HUES64 (cell line): ENCODE measurements at regions not wholly inside any gene's neighbourhood (a gene's known extent, or its start where the extent isn't known, plus 50 kb on each side); places are given as distances from the start of the nearest gene placed in this dataset.

Experiments used
- H3K27ac ChIP-seq: 2 replicates; pipeline ENCODE4 v1.7.0; 2013; ENCODE audit warnings: low read depth, low read length, inconsistent platforms
- H3K27me3 ChIP-seq: 2 replicates; pipeline ENCODE4 v1.6.1; 2013; ENCODE audit warnings: mild to moderate bottlenecking, low read length; ENCODE audit not compliant: insufficient read depth
- H3K36me3 ChIP-seq: 2 replicates; pipeline ENCODE4 v1.6.1; 2013; ENCODE audit warnings: mild to moderate bottlenecking, low read length; ENCODE audit not compliant: insufficient read depth
- H3K4me1 ChIP-seq: 2 replicates; pipeline ENCODE4 v1.6.1; 2013; ENCODE audit warnings: mild to moderate bottlenecking, low read length, moderate library complexity; ENCODE audit not compliant: insufficient read depth
- H3K4me3 ChIP-seq: 2 replicates; pipeline ENCODE4 v1.5.1; 2013; ENCODE audit warnings: mild to moderate bottlenecking, low read length, moderate library complexity
- H3K9ac ChIP-seq: 2 replicates; pipeline ENCODE4 v1.6.1; 2013; ENCODE audit warnings: mild to moderate bottlenecking, low read depth, low read length
- H3K9me3 ChIP-seq: 2 replicates; pipeline ENCODE4 v1.6.1; 2013; ENCODE audit warnings: low read depth, low read length; ENCODE audit not compliant: insufficient read depth
- WGBS: fragments of 150-250, 120-280 bp; methylation state at CpG from one replicate; pipeline ENCODE4 v1.1.7; 2013; ENCODE audit warnings: missing lambda C conversion rate; 5-methylcytosine and 5-hydroxymethylcytosine counted together

DNA sequence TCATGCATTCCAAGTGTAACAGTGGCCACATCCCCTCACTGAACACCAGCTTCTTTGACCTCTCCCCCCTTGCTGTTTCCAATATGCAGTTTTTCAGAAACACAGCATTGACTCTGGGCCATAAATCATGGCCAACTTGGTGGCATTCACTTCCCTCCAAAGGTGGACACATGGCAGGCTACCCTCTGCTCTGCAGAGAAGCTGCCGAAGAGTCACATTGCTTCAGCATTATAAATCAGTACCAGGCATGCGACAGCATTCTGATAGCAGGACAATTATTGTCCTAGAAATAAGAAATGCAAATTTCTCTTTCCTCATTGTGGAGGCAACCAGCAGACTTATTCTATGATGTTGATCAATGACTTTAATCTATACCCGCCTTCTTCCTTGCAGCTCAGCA, 475.4 kb upstream of the GHITM start:
- Histone ChIP-seq H3K27me3 (no peaks in the 10 kb centered on the region), H3K36me3 (no peaks in the 10 kb centered on the region), H3K9me3 (no peaks in the 10 kb centered on the region), H3K4me1 (no peaks in the 10 kb centered on the region), H3K27ac (no peak overlapping the region), H3K9ac (no peak overlapping the region), H3K4me3 (no peak overlapping the region)
- WGBS, result 98% methylated on average over 3 of the region's 3 CpGs

DNA sequence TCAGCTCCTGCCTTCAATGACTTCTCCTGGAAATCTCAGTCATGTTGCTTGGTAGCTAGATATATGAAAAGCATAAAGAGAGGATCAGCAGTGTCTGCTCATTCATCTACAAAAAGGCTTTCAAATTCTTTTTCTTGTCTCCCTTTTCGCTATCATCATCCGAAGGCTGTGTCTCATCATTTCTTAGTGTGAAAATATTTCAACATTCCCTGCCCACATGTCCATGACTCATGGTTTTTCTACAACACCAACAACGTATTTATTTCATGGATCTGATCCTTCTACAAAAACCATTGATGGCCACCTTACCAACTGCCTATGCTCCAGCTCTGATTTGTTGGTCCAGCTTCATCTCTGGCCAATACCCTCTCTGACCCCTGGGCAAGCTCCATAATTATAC, 472.5 kb upstream of the GHITM start:
- H3K4me3 ChIP-seq, result no peak overlapping the region
- no peaks in the 10 kb centered on the region for H3K9me3 ChIP-seq
- no peaks in the 10 kb centered on the region for H3K4me1 ChIP-seq
- no peaks in the 10 kb centered on the region for H3K27me3 ChIP-seq
- WGBS, result 97% methylated on average over 3 of the region's 3 CpGs
- no peak overlapping the region for H3K27ac ChIP-seq
- no peaks in the 10 kb centered on the region for H3K36me3 ChIP-seq
- H3K9ac ChIP-seq, result no peak overlapping the region

DNA sequence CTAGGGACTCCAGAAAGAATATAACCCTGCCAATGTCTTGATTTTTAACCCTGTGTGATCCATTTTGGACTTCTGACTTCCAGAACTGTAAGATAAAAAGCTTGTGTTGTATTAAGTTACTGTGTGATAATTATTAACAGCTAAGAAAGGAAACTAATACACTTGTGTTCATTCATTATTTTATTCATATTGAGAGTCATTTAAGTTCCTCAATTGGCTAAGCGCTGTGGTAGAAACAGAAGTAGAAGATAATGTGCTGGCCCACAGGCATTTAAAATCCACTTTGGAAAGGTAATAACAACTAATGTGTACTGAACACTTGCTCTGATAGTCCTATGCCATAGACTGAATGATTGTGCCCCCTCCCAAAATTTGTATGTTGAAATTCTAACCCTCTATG, 471.7 kb upstream of the GHITM start:
- Histone ChIP-seq H3K4me3 (no peak overlapping the region), H3K9ac (no peak overlapping the region), H3K36me3 (no peaks in the 10 kb centered on the region), H3K4me1 (no peaks in the 10 kb centered on the region), H3K27me3 (no peaks in the 10 kb centered on the region), H3K9me3 (no peaks in the 10 kb centered on the region), H3K27ac (no peak overlapping the region)
- 100% methylated on average over 1 of the region's 1 CpG for WGBS

DNA sequence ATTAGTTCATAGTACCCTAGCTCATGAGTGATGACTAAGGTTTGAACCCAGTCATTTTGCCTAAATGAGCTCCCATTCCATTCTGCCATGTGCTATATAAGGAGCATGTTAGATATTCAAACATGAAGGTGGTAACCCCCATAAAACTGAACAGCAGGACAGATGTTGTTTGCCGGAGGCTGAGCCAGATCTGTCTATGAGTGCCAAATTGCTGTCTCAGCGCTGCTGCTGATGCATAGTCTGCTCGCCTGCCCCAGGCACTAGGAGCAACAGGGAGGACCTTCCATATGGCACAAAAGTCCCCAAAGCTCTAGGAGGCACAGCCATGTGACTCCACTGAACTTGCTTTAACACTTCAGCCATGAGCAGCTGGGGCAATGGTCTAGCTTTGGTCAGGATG, 466.0 kb upstream of the GHITM start:
- no peaks in the 10 kb centered on the region for H3K4me1 ChIP-seq
- no peaks in the 10 kb centered on the region for H3K9me3 ChIP-seq
- H3K9ac ChIP-seq, result no peak overlapping the region
- no peak overlapping the region for H3K4me3 ChIP-seq
- no peaks in the 10 kb centered on the region for H3K36me3 ChIP-seq
- H3K27me3 ChIP-seq, result no peaks in the 10 kb centered on the region
- WGBS, result 93% methylated on average over 3 of the region's 3 CpGs
- no peak overlapping the region for H3K27ac ChIP-seq

DNA sequence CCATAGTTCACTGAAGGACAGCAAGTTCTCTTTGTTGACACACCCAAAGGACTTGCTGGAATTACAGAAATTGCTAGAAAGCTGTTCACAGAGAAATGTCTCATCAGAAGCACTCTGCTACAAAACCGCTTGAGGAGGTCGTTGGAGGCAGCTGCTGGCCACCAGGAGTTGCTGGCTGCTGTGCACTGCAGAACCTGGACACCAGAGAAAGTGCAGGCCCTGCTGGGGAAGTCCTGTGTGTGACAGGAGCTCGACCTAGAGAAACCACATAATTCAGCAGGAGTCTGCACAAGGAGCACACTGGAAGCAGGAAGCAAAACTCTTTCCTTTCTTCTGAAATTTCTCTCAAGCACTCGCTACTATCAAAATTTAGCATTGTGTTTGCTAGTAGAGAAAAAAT, 461.5 kb upstream of the GHITM start:
- H3K4me3 ChIP-seq, result no peak overlapping the region
- 71% methylated on average over 3 of the region's 4 CpGs for whole genome bisulfite sequencing
- no peak overlapping the region for H3K27ac ChIP-seq
- no peaks in the 10 kb centered on the region for H3K4me1 ChIP-seq
- H3K36me3 ChIP-seq, result no peaks in the 10 kb centered on the region
- no peaks in the 10 kb centered on the region for H3K27me3 ChIP-seq
- H3K9ac ChIP-seq, result no peak overlapping the region
- no peaks in the 10 kb centered on the region for H3K9me3 ChIP-seq

DNA sequence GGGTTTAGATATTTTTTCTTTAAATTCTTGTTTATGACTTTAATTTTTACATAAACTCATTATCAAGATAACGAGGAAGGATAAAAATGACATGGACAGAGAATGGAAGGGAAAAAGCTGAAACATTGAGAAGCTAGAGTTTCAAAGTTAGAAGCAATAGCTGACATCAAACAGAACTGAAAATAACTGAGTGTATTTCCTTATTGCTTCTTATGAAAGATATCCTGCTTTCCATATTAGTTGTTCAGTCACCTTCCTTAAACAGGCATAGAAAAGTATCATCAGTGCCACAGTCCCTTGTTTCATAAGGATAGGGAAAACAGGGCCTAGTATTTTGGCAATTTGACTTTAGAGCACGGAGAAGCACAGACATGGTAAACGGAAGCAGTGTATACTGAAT, 460.5 kb upstream of the GHITM start:
- Histone ChIP-seq H3K27me3 (no peaks in the 10 kb centered on the region), H3K4me3 (no peak overlapping the region), H3K9me3 (no peaks in the 10 kb centered on the region), H3K27ac (no peak overlapping the region), H3K9ac (no peak overlapping the region), H3K4me1 (no peaks in the 10 kb centered on the region), H3K36me3 (no peaks in the 10 kb centered on the region)
- WGBS, result 97% methylated on average over 3 of the region's 3 CpGs

DNA sequence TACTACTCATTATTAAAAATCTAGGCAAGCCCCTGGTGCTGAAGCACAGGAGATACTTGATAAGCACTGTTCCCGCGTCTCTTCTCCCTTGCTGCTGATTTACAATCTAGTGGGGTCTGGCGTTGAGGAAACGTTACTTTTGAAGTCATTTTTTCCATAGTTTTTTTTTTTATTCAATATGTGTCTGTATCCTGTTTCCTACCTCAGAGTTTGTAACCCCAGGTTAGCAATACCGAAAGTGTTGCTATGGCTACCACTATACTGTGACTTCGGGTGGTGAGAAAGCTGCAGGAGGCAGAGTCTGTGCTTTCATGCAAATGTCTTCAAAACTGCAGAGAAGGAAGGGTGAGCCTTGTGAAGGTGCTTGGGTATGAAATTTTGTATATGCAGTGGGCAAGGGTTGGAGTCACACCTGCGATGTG, 458.8 kb upstream of the GHITM start:
- H3K9ac ChIP-seq, result no peak overlapping the region
- H3K4me1 ChIP-seq, result no peaks in the 10 kb centered on the region
- no peaks in the 10 kb centered on the region for H3K36me3 ChIP-seq
- H3K9me3 ChIP-seq, result no peaks in the 10 kb centered on the region
- H3K27ac ChIP-seq, result no peak overlapping the region
- WGBS, result 95% methylated on average over 7 of the region's 7 CpGs
- H3K4me3 ChIP-seq, result no peak overlapping the region
- H3K27me3 ChIP-seq, result no peaks in the 10 kb centered on the region

DNA sequence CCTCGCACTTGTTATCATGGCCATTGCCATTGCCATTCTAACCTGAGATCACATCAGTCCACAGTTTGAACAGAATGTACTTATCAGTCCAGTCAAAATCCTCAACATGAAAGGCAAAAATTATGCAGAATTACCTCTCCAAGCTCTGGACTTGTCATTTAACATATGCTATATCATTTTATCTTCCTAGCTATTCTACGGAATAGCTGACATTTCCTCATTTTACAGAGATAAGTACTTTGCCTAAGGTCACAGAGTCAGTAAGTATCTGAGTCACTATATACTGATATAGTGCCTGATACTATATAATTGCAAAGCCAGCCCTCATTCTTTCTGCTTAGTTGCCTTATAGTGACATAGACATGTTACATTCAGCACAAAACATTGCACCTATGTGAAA, 456.9 kb upstream of the GHITM start:
- WGBS, result 96% methylated on average over 2 of the region's 2 CpGs
- no peak overlapping the region for H3K27ac ChIP-seq
- H3K9ac ChIP-seq, result no peak overlapping the region
- no peaks in the 10 kb centered on the region for H3K4me1 ChIP-seq
- H3K9me3 ChIP-seq, result no peaks in the 10 kb centered on the region
- no peaks in the 10 kb centered on the region for H3K27me3 ChIP-seq
- H3K4me3 ChIP-seq, result no peak overlapping the region
- H3K36me3 ChIP-seq, result no peaks in the 10 kb centered on the region

DNA sequence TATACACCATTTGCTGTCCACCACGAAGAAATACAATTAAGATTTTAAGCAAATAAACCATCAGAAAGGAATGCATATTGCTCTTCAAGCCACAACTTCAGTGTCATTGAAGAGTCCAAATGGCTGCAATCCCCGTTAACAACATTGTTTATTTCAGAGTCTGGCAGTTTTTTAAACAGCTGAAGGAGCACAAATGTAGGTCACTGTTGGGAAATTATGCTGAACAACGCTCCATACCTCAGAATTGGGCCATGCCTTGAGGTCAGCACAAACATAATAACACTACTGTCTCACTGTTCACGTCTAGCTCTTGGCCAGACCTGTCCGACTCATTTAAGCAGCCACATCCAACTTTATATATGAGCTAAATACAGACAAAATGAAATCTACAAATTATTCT, 453.9 kb upstream of the GHITM start:
- no peak overlapping the region for H3K9ac ChIP-seq
- 94% methylated on average over 5 of the region's 5 CpGs for WGBS
- no peak overlapping the region for H3K27ac ChIP-seq
- H3K36me3 ChIP-seq, result no peaks in the 10 kb centered on the region
- no peaks in the 10 kb centered on the region for H3K27me3 ChIP-seq
- H3K4me3 ChIP-seq, result no peak overlapping the region
- no peaks in the 10 kb centered on the region for H3K9me3 ChIP-seq
- no peaks in the 10 kb centered on the region for H3K4me1 ChIP-seq

DNA sequence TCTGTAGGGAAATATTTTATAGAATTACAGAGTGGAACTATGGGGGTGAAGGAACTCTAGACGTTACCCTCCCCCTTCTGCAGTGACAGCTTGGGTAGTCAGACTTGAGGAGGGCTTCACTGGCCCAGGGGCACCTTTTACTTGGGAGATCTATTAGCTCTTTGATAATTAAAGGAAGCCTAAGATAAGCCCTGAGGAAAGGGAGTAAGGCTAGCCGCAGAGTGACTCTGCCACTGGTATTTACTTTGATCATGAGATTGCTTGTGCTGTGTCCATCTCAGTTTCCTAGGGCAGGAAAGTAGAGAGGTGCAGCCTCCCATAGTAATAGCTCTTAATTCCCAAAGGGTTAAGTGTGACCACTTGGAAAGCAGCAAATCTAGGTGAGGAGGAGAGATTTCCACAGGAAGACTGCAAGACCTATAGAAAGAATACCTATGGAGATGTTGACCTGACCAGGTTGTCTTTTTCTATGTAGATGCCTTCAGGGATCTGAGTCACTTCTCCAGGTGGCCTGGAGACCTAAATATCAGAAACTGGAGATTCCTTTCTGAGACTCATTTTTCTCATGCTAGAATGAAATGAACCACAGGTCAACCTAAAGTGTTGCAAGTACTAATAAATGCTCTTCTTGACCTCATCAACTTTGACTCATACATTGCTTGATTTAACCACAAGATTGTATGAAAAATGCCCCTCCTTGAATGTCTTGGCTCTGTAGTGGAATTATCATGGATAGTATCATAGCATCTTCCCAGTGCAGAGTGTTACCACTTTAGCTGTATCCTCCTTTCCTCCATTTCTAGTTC, 447.3 kb upstream of the GHITM start:
- Histone ChIP-seq H3K9me3 (no peaks in the 10 kb centered on the region), H3K27ac (no peak overlapping the region), H3K9ac (no peak overlapping the region), H3K4me1 (0 out of 2 replicates have a peak, but pooled peaks cover 4% of the 10 kb centered on the region), H3K36me3 (no peaks in the 10 kb centered on the region), H3K27me3 (no peaks in the 10 kb centered on the region), H3K4me3 (no peak overlapping the region)
- 94% methylated on average over 2 of the region's 2 CpGs for WGBS

DNA sequence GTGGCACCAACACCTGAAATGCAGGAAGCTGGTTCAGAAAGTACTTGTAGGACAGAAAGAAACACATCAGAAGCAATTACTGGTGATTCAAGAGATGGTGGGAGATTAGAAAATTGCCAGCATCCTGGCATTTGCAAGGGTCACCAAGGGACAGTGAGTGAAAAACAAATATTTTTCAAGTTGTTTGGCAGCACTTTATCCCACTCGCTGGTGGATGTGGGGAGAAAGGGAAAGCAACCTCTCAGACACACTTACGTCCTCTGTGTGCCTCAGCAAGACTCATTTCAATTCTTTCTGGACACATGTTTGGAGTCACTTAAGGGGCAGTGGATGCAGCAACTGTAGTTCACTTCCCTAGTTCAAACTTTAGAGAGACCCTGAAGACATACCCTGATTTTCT, 440.4 kb upstream of the GHITM start:
- 96% methylated on average over 2 of the region's 2 CpGs for WGBS
- Histone ChIP-seq H3K27ac (no peak overlapping the region), H3K9me3 (no peaks in the 10 kb centered on the region), H3K27me3 (no peaks in the 10 kb centered on the region), H3K4me3 (no peak overlapping the region), H3K9ac (no peak overlapping the region), H3K36me3 (no peaks in the 10 kb centered on the region), H3K4me1 (0 out of 2 replicates have a peak, but pooled peaks cover 4% of the 10 kb centered on the region)

DNA sequence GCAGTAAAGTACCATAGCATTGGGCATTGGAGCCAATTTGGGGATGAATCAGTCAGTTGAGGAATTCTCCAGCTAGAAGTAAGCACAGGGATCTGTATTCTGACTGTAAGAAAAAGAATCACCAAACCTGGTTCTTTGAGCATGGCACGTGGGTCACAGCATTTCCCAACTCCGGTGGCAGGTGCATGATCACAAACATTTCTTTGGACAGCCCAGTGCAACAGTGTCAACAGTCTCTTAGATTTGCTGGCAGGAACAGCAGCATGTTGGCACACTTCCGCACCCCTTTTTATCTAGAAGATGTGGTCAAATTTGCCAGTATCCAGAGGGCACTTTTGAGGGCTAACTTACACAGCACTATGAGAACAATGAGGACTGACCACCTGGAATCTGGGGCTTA, 437.5 kb upstream of the GHITM start:
- no peaks in the 10 kb centered on the region for H3K9me3 ChIP-seq
- H3K4me1 ChIP-seq, result 0 out of 2 replicates have a peak, but pooled peaks cover under 1% of the 10 kb centered on the region
- no peak overlapping the region for H3K4me3 ChIP-seq
- no peak overlapping the region for H3K27ac ChIP-seq
- no peaks in the 10 kb centered on the region for H3K27me3 ChIP-seq
- WGBS, result 62% methylated on average over 3 of the region's 3 CpGs
- no peaks in the 10 kb centered on the region for H3K36me3 ChIP-seq
- no peak overlapping the region for H3K9ac ChIP-seq
